Prostate gland (tissue), 2 donors: ENCODE measurements at regions not wholly inside any gene's neighbourhood (a gene's known extent, or its start where the extent isn't known, plus 50 kb on each side); places are given as distances from the start of the nearest gene placed in this dataset.

Source experiments
- POLR2A ChIP-seq: fragments of 450-650 bp; IDR thresholded peaks from one replicate; pipeline ENCODE4 v1.6.1; 2016; ENCODE audit warnings: antibody characterized with exemption, mild to moderate bottlenecking
- TF ChIP-seq, protein P1 (sequence below), 4 experiments: fragments of 200-600 bp in 2 of 4; fragments of 450-650 bp in 2 of 4; sonication (generic) in 2 of 4; IDR thresholded peaks; 1 replicate in 3 of 4; 2 replicates in 1 of 4; pipeline ENCODE4 v1.5.1; 2016 to 2019; ENCODE audit warnings: antibody characterized with exemption in 4 of 4, mild to moderate bottlenecking in 2 of 4, moderate library complexity in 2 of 4

DNA sequence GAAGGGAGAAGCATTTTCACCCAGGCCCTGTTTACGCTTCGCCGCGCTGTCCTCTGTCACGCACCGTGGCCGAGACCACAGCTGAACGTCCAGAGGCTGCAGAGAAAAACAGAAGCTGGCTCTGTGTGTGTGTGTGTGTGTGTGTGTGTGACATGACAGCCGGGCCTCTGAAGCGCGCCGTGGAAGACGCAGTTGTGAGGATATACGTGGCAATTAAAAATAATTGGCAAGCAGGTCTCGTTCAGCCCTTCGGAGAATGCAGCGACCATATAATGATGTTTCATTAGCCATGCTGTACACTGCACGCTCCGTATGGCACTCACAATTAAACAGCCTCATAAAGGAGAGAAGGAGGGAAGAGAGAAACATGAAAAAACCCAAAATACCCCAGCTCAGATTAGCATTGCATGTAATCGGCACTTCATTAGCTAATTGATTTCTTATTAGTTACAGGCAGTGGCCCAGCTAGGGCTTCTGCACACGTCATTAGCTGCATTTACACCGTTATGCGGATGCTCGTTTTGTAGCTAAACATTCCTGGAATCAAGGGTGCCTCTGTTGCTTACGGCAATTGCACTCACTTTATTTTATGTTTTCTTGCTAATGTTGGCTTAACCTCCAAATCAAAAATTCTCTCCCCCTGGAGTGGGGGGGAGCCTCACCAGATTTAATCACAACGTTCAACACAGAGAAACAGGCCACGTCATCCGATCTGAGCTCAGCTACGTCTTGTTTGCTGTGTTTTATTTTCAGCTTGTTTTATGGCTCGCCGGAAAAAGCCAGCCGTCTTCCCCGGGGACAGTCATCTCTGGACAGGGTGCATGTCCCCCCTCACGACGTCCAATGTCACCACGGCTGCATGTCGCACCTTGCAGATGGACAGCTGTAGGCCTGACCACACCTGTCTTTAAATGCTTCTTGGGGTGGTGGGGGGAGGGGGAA is 74.6 kb upstream of the SHOX start:
- TF ChIP-seq POLR2A: no peak
- TF ChIP-seq, protein P1, sequence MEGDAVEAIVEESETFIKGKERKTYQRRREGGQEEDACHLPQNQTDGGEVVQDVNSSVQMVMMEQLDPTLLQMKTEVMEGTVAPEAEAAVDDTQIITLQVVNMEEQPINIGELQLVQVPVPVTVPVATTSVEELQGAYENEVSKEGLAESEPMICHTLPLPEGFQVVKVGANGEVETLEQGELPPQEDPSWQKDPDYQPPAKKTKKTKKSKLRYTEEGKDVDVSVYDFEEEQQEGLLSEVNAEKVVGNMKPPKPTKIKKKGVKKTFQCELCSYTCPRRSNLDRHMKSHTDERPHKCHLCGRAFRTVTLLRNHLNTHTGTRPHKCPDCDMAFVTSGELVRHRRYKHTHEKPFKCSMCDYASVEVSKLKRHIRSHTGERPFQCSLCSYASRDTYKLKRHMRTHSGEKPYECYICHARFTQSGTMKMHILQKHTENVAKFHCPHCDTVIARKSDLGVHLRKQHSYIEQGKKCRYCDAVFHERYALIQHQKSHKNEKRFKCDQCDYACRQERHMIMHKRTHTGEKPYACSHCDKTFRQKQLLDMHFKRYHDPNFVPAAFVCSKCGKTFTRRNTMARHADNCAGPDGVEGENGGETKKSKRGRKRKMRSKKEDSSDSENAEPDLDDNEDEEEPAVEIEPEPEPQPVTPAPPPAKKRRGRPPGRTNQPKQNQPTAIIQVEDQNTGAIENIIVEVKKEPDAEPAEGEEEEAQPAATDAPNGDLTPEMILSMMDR (IDR thresholded peaks at IDR 0.05): no peak
